Bronchial epithelial cell (primary cell): ENCODE measurements at regions not wholly inside any gene's neighbourhood (a gene's known extent, or its start where the extent isn't known, plus 50 kb on each side); places are given as distances from the start of the nearest gene placed in this dataset.
"Not testable (repeated sequence)": the region's sequence is repeated elsewhere in the genome, so short reads cannot be mapped to it uniquely, and the experiment has no call there.

ENCODE experiments used
- DNase-seq: peaks from one replicate; pipeline ENCODE4 v3.0.0-alpha.2; 2010; ENCODE audit warnings: low read depth
- FAIRE-seq: peaks from 2 replicates; lab custom pipeline; 2011; peaks lifted over from hg19 to GRCh38; lab: Jason Lieb, UNC
- H3K27me3 ChIP-seq: 2 replicates; pipeline ENCODE4 v1.5.1; 2011; ENCODE audit warnings: low read length; ENCODE audit not compliant: control insufficient read depth, insufficient read depth
- H3K36me3 ChIP-seq: 2 replicates; pipeline ENCODE4 v1.5.1; 2011; ENCODE audit warnings: low read length; ENCODE audit not compliant: control insufficient read depth, insufficient read depth
- H3K4me3 ChIP-seq: 2 replicates; pipeline ENCODE4 v1.5.1; 2011; ENCODE audit warnings: mild to moderate bottlenecking, low read depth, low read length, control low read depth
- CTCF ChIP-seq: IDR thresholded peaks from 2 replicates; pipeline ENCODE4 v1.5.1; 2011; ENCODE audit warnings: mild to moderate bottlenecking, moderate library complexity, low read length, control low read depth, inconsistent platforms; ENCODE audit not compliant: insufficient read depth, severe bottlenecking

- DNase-seq (peak; percentile 67), FAIRE-seq (no peak)
- no peak for TF ChIP-seq CTCF
- H3K36me3 ChIP-seq = no peaks in the 10 kb centered on the region
- H3K27me3 ChIP-seq = no peaks in the 10 kb centered on the region
- no peak overlapping the region for H3K4me3 ChIP-seq
Observed at GRCh38 chr12:28089338-28089737, 100.9 kb upstream of the CCDC91 start.

GRCh38 chr12:28090835-28091234 is 99.4 kb upstream of the CCDC91 start:
- Histone ChIP-seq H3K27me3 (no peaks in the 10 kb centered on the region), H3K36me3 (no peaks in the 10 kb centered on the region), H3K4me3 (no peak overlapping the region)
- TF ChIP-seq CTCF = no peak
- DNase-seq (no peak), FAIRE-seq (no peak)

- Histone ChIP-seq H3K4me3 (no peak overlapping the region), H3K36me3 (no peaks in the 10 kb centered on the region), H3K27me3 (no peaks in the 10 kb centered on the region)
- no peak for TF ChIP-seq CTCF
- DNase-seq (no peak), FAIRE-seq (no peak)
Observed at GRCh38 chr12:28092396-28092795, 97.9 kb upstream of the CCDC91 start.

- TF ChIP-seq CTCF = no peak
- no peaks in the 10 kb centered on the region for H3K36me3 ChIP-seq
- no peak for FAIRE-seq
Observed at GRCh38 chr12:28096649-28097048, 93.6 kb upstream of the CCDC91 start.

GRCh38 chr12:28097221-28097620 is 93.0 kb upstream of the CCDC91 start:
- no peak overlapping the region for H3K4me3 ChIP-seq
- DNase-seq (no peak), FAIRE-seq (peak; percentile 60)
- no peaks in the 10 kb centered on the region for H3K27me3 ChIP-seq
- TF ChIP-seq CTCF = no peak
- no peaks in the 10 kb centered on the region for H3K36me3 ChIP-seq

More at GRCh38 chr12:28096649-28097048, 93.6 kb upstream of the CCDC91 start:
- no peaks in the 10 kb centered on the region for H3K27me3 ChIP-seq
- no peak overlapping the region for H3K4me3 ChIP-seq
- no peak for DNase-seq

GRCh38 chr12:28099245-28099644 is 91.0 kb upstream of the CCDC91 start:
- not testable (repeated sequence) for H3K4me3 ChIP-seq, H3K36me3 ChIP-seq, H3K27me3 ChIP-seq, DNase-seq, FAIRE-seq
